ENCODE measurements at regions not wholly inside any gene's neighbourhood (a gene's known extent, or its start where the extent isn't known, plus 50 kb on each side); places are given as distances from the start of the nearest gene placed in this dataset.

GRCh38 chr6:138550346-138550767 lies 51.1 kb upstream of the NHSL1 start:
- no peaks in the 10 kb centered on the region for H3K36me3 Mint-ChIP-seq (ENCODE audit: low read depth)
- Histone ChIP-seq H4K20me1 (replicated peaks; ENCODE audit: insufficient read depth) (no peaks in the 10 kb centered on the region), H2AFZ (no peak overlapping the region), H3K4me1 (ENCODE audit: insufficient read depth) (peaks cover 18% of the 10 kb centered on the region), H3F3A (replicated peaks; ENCODE audit: low read depth) (no peaks in the 10 kb centered on the region), H3K36me3 (ENCODE audit: insufficient read depth) (no peaks in the 10 kb centered on the region), H3K4me2 (no peak overlapping the region), H3K9me2 (ENCODE audit: insufficient read depth) (no peaks in the 10 kb centered on the region), H3K79me2 (replicated peaks; ENCODE audit: insufficient read depth) (peaks cover 31% of the 10 kb centered on the region), H3K4me3 (no peak overlapping the region), H3K27me3 (ENCODE audit: insufficient read depth) (no peaks in the 10 kb centered on the region), H3K27ac (ENCODE audit: low read depth) (no peak overlapping the region)
- no peak for DNase-seq (ENCODE audit: low spot score)
- no peak for ATAC-seq
- no peaks in the 10 kb centered on the region for H3K9me3 Mint-ChIP-seq
- no peak overlapping the region for H3K4me3 Mint-ChIP-seq
- peaks cover 2% of the 10 kb centered on the region for H3K27me3 Mint-ChIP-seq (ENCODE audit: insufficient read depth, low read depth, poor library complexity)
- no peak overlapping the region for H3K27ac Mint-ChIP-seq
- TF ChIP-seq STAT1 (IDR thresholded peaks at IDR 0.05; ENCODE audit: unreplicated experiment) = no peak
- no peak for TF ChIP-seq ZNF331 (CRISPR knock-in tag; IDR thresholded peaks at IDR 0.05; ENCODE audit: low read depth)
- TF ChIP-seq CREB1 (CRISPR knock-in tag; IDR thresholded peaks at IDR 0.05; ENCODE audit: low read depth) = no peak
- no peak for TF ChIP-seq EZH2 (IDR thresholded peaks at IDR 0.05; ENCODE audit: low read depth, unreplicated experiment)
- no peak for TF ChIP-seq CTCF (conservative IDR thresholded peaks at IDR 0.05; ENCODE audit: low read depth in 2 of 2)
- TF ChIP-seq REST (IDR thresholded peaks at IDR 0.05; ENCODE audit: unreplicated experiment) = no peak
- TF ChIP-seq ZNF462 (CRISPR knock-in tag; IDR thresholded peaks at IDR 0.05) = no peak
- no peak for TF ChIP-seq JUNB (IDR thresholded peaks at IDR 0.05; ENCODE audit: unreplicated experiment)
- TF ChIP-seq NANOG (IDR thresholded peaks at IDR 0.05; ENCODE audit: borderline replicate concordance) = no peak
- TF ChIP-seq ETS1 (IDR thresholded peaks at IDR 0.05) = no peak
- no peak for TF ChIP-seq POLR2AphosphoS5 (IDR thresholded peaks at IDR 0.05; ENCODE audit: low read depth)
- no peak for TF ChIP-seq EZH2phosphoT487 (IDR thresholded peaks at IDR 0.05; ENCODE audit: unreplicated experiment)
- no peak for TF ChIP-seq ZNF114 (CRISPR knock-in tag; IDR thresholded peaks at IDR 0.05)
- peaks cover 27% of the 10 kb centered on the region for H3K4me1 Mint-ChIP-seq

All from GM23338 (cell line).